GM23338 (cell line): ENCODE measurements at regions not wholly inside any gene's neighbourhood (a gene's known extent, or its start where the extent isn't known, plus 50 kb on each side); places are given as distances from the start of the nearest gene placed in this dataset.

Experiments
- ATAC-seq: fragments of 200-7000 bp; cut with Tn5 transposase; 3 replicates; pipeline ENCODE4 v1.9.1; 2020
- DNase-seq: peaks from one replicate; pipeline ENCODE4 v3.0.0-alpha.2; 2015; ENCODE audit warnings: low spot score
- H2AFZ ChIP-seq: fragments of 200-600 bp; sonication (generic); 2 replicates; pipeline ENCODE4 v1.8.0; 2016; ENCODE audit warnings: antibody characterized with exemption, mild to moderate bottlenecking, moderate library complexity
- H3F3A ChIP-seq: fragments of 200-600 bp; sonication (generic); replicated peaks from 2 replicates; pipeline ENCODE4 v1.8.0; 2017; ENCODE audit warnings: antibody characterized with exemption, mixed run types, low read depth
- H3K27ac ChIP-seq: fragments of 200-600 bp; sonication (generic); 2 replicates; pipeline ENCODE4 v1.6.1; 2016; ENCODE audit warnings: low read depth
- H3K27me3 ChIP-seq: fragments of 200-600 bp; sonication (generic); 2 replicates; pipeline ENCODE4 v1.8.0; 2016; ENCODE audit warnings: mild to moderate bottlenecking, mixed run types, moderate library complexity; ENCODE audit not compliant: insufficient read depth
- H3K36me3 ChIP-seq: fragments of 200-600 bp; sonication (generic); 2 replicates; pipeline ENCODE4 v1.8.0; 2016; ENCODE audit warnings: mild to moderate bottlenecking; ENCODE audit not compliant: insufficient read depth
- H3K4me1 ChIP-seq: fragments of 200-600 bp; sonication (generic); 2 replicates; pipeline ENCODE4 v1.8.0; 2016; ENCODE audit warnings: mild to moderate bottlenecking, moderate library complexity; ENCODE audit not compliant: insufficient read depth
- H3K4me2 ChIP-seq: fragments of 200-600 bp; sonication (generic); 2 replicates; pipeline ENCODE4 v1.7.1; 2017; ENCODE audit warnings: mixed run types
- H3K4me3 ChIP-seq: fragments of 200-600 bp; sonication (generic); 2 replicates; pipeline ENCODE4 v1.6.1; 2016; ENCODE audit warnings: mixed run types
- H3K79me2 ChIP-seq: fragments of 200-600 bp; sonication (generic); replicated peaks from 2 replicates; pipeline ENCODE4 v1.8.0; 2017; ENCODE audit warnings: mild to moderate bottlenecking; ENCODE audit not compliant: insufficient read depth
- H3K9me2 ChIP-seq: fragments of 200-600 bp; sonication (generic); 2 replicates; pipeline ENCODE4 v1.8.0; 2017; ENCODE audit not compliant: insufficient read depth
- H4K20me1 ChIP-seq: fragments of 200-600 bp; sonication (generic); replicated peaks from 2 replicates; pipeline ENCODE4 v1.8.0; 2017; ENCODE audit warnings: mild to moderate bottlenecking; ENCODE audit not compliant: insufficient read depth
- H3K27ac Mint-ChIP-seq: 2 replicates; pipeline ENCODE4 v1.8.0; 2020; ENCODE audit warnings: inconsistent platforms, mild to moderate bottlenecking, moderate library complexity, mixed read lengths
- H3K27me3 Mint-ChIP-seq: 3 replicates; pipeline ENCODE4 v1.8.0; 2022; ENCODE audit warnings: low read depth, mild to moderate bottlenecking, moderate library complexity, mixed read lengths, inconsistent platforms; ENCODE audit not compliant: insufficient read depth, poor library complexity
- H3K36me3 Mint-ChIP-seq: 3 replicates; pipeline ENCODE4 v1.8.0; 2021; ENCODE audit warnings: low read depth, mild to moderate bottlenecking, inconsistent platforms, moderate library complexity, mixed read lengths
- H3K4me1 Mint-ChIP-seq: 3 replicates; pipeline ENCODE4 v1.8.0; 2020; ENCODE audit warnings: mild to moderate bottlenecking, inconsistent platforms, mixed read lengths
- H3K4me3 Mint-ChIP-seq: 3 replicates; pipeline ENCODE4 v1.8.0; 2021; ENCODE audit warnings: moderate library complexity, mild to moderate bottlenecking, inconsistent platforms, mixed read lengths
- H3K9me3 Mint-ChIP-seq: 3 replicates; pipeline ENCODE4 v1.8.0; 2020; ENCODE audit warnings: moderate library complexity, mild to moderate bottlenecking, inconsistent platforms, mixed read lengths
- CREB1 ChIP-seq: fragments of 250-450 bp; sonication (Bioruptor Pico); IDR thresholded peaks from 2 replicates; pipeline ENCODE4 v1.5.0; 2020; ENCODE audit warnings: low read depth, mild to moderate bottlenecking, moderate library complexity
- CTCF ChIP-seq, 2 experiments: fragments of 200-600 bp in 1 of 2; sonication (generic) in 1 of 2; conservative IDR thresholded peaks; 2 replicates each; pipeline versions ENCODE4 v1.5.1 to v1.6.1; 2016 to 2017; ENCODE audit warnings: antibody characterized with exemption in 2 of 2, low read depth in 2 of 2, mild to moderate bottlenecking in 2 of 2, moderate library complexity in 1 of 2
- ETS1 ChIP-seq: IDR thresholded peaks from 2 replicates; pipeline ENCODE4 v1.6.1; 2016; ENCODE audit warnings: antibody characterized with exemption
- EZH2 ChIP-seq: fragments of 200-600 bp; sonication (generic); IDR thresholded peaks from one replicate; pipeline ENCODE4 v1.8.0; 2017; ENCODE audit warnings: antibody characterized with exemption, mild to moderate bottlenecking, low read depth; ENCODE audit not compliant: unreplicated experiment
- EZH2phosphoT487 ChIP-seq: fragments of 200-600 bp; sonication (generic); IDR thresholded peaks from one replicate; pipeline ENCODE4 v1.8.1; 2018; ENCODE audit warnings: antibody characterized with exemption; ENCODE audit not compliant: unreplicated experiment
- JUNB ChIP-seq: IDR thresholded peaks from one replicate; pipeline ENCODE4 v1.6.1; 2016; ENCODE audit warnings: antibody characterized with exemption; ENCODE audit not compliant: unreplicated experiment
- NANOG ChIP-seq: IDR thresholded peaks from 2 replicates; pipeline ENCODE4 v1.6.1; 2016; ENCODE audit warnings: antibody characterized with exemption, borderline replicate concordance
- POLR2AphosphoS5 ChIP-seq: IDR thresholded peaks from 2 replicates; pipeline ENCODE4 v1.6.1; 2016; ENCODE audit warnings: antibody characterized with exemption, low read depth
- REST ChIP-seq: IDR thresholded peaks from one replicate; pipeline ENCODE4 v1.6.1; 2018; ENCODE audit warnings: antibody characterized with exemption; ENCODE audit not compliant: unreplicated experiment
- ZNF114 ChIP-seq: fragments of 250-450 bp; sonication (Bioruptor Pico); IDR thresholded peaks from 2 replicates; pipeline ENCODE4 v1.5.0; 2020; ENCODE audit warnings: mild to moderate bottlenecking, moderate library complexity
- ZNF331 ChIP-seq: fragments of 250-450 bp; sonication (Bioruptor Pico); IDR thresholded peaks from 2 replicates; pipeline ENCODE4 v1.5.0; 2020; ENCODE audit warnings: low read depth, mild to moderate bottlenecking, moderate library complexity
- ZNF462 ChIP-seq: fragments of 250-450 bp; sonication (Bioruptor Pico); IDR thresholded peaks from 2 replicates; pipeline ENCODE4 v1.5.0; 2020; ENCODE audit warnings: mild to moderate bottlenecking, moderate library complexity

GRCh38 chr4:66443008-66443407 lies 772.7 kb upstream of the EPHA5 start (continued):
- no peak for TF ChIP-seq ZNF462 (CRISPR knock-in tag)
- TF ChIP-seq EZH2phosphoT487: no peak

- H2AFZ ChIP-seq: no peak overlapping the region
- H3K4me1 ChIP-seq: no peaks in the 10 kb centered on the region
- H3K4me3 Mint-ChIP-seq: no peak overlapping the region
- H3K36me3 ChIP-seq: no peaks in the 10 kb centered on the region
- H3K27ac ChIP-seq: no peak overlapping the region
- DNase-seq: no peak
- no peaks in the 10 kb centered on the region; the same call in 1 of the 2 replicates for H4K20me1 ChIP-seq
- ATAC-seq: no peak
- no peaks in the 10 kb centered on the region for H3K79me2 ChIP-seq
- H3F3A ChIP-seq: no peaks in the 10 kb centered on the region
- peaks cover 6% of the 10 kb centered on the region for H3K4me1 Mint-ChIP-seq
- H3K27ac Mint-ChIP-seq: no peak overlapping the region
- H3K4me3 ChIP-seq: no peak overlapping the region
- H3K9me2 ChIP-seq: no peaks in the 10 kb centered on the region
- no peaks in the 10 kb centered on the region for H3K27me3 Mint-ChIP-seq
- H3K27me3 ChIP-seq: no peaks in the 10 kb centered on the region
- H3K36me3 Mint-ChIP-seq: no peaks in the 10 kb centered on the region
- H3K4me2 ChIP-seq: no peak overlapping the region
- H3K9me3 Mint-ChIP-seq: no peaks in the 10 kb centered on the region
- TF ChIP-seq REST: no peak
- TF ChIP-seq EZH2: no peak
- TF ChIP-seq CTCF (conservative IDR thresholded peaks at IDR 0.05; ENCODE audit: low read depth in 2 of 2): no peak
- TF ChIP-seq NANOG: no peak
- no peak for TF ChIP-seq ZNF114 (CRISPR knock-in tag)
- no peak for TF ChIP-seq ZNF331 (CRISPR knock-in tag)
- TF ChIP-seq JUNB: no peak
- no peak for TF ChIP-seq POLR2AphosphoS5
- TF ChIP-seq CREB1: no peak
- TF ChIP-seq ETS1: no peak
Measured at GRCh38 chr4:66439508-66439907, 769.2 kb upstream of the EPHA5 start.
